OCI-LY7 (cell line): ENCODE measurements at regions not wholly inside any gene's neighbourhood (a gene's known extent, or its start where the extent isn't known, plus 50 kb on each side); places are given as distances from the start of the nearest gene placed in this dataset.

Experiments used
- EZH2phosphoT487 ChIP-seq: fragments of 200-600 bp; sonication (generic); IDR thresholded peaks from 2 replicates; pipeline ENCODE4 v1.6.1; 2018; ENCODE audit warnings: low read depth, borderline replicate concordance, mild to moderate bottlenecking, mixed run types, antibody characterized with exemption, low read length, moderate library complexity, mixed read lengths
- TF ChIP-seq, protein P1 (sequence below): fragments of 200-600 bp; sonication (generic); conservative IDR thresholded peaks from 2 replicates; pipeline ENCODE4 v1.5.1; 2014; ENCODE audit warnings: mild to moderate bottlenecking, antibody characterized with exemption, low read length, moderate library complexity, mixed read lengths

DNA sequence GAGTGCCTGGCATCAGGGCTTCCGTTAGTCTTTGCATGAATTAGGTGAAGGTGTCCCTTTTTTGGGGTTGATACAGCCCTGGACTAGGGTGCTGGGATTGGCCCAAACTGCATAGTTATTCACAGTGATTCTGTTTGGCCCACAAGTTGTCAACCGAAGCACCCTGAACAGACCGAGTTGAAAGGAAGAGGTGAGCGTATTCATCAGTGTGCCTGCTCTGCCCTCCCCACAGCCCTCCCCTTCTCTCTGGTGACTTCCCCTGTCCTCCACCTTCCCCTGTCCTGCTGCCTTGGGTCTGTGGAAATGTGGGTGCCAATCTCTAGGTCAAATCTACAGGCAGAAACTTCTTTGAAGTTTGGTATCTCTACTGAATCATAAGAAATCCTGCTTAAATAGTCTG lies 330.5 kb downstream of the DYSF start:
- TF ChIP-seq, protein P1, sequence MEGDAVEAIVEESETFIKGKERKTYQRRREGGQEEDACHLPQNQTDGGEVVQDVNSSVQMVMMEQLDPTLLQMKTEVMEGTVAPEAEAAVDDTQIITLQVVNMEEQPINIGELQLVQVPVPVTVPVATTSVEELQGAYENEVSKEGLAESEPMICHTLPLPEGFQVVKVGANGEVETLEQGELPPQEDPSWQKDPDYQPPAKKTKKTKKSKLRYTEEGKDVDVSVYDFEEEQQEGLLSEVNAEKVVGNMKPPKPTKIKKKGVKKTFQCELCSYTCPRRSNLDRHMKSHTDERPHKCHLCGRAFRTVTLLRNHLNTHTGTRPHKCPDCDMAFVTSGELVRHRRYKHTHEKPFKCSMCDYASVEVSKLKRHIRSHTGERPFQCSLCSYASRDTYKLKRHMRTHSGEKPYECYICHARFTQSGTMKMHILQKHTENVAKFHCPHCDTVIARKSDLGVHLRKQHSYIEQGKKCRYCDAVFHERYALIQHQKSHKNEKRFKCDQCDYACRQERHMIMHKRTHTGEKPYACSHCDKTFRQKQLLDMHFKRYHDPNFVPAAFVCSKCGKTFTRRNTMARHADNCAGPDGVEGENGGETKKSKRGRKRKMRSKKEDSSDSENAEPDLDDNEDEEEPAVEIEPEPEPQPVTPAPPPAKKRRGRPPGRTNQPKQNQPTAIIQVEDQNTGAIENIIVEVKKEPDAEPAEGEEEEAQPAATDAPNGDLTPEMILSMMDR: no peak
- no peak for TF ChIP-seq EZH2phosphoT487
